Activated CD8-positive, alpha-beta memory T cell treated with anti-CD3 and anti-CD28 coated beads, Interleukin-2, amount 50 U/mL, for 4 hours (primary cell): ENCODE measurements at regions not wholly inside any gene's neighbourhood (a gene's known extent, or its start where the extent isn't known, plus 50 kb on each side); places are given as distances from the start of the nearest gene placed in this dataset.

ENCODE experiments used
- DNase-seq: peaks from one replicate; pipeline ENCODE4 v3.0.0-alpha.2; 2020

DNA sequence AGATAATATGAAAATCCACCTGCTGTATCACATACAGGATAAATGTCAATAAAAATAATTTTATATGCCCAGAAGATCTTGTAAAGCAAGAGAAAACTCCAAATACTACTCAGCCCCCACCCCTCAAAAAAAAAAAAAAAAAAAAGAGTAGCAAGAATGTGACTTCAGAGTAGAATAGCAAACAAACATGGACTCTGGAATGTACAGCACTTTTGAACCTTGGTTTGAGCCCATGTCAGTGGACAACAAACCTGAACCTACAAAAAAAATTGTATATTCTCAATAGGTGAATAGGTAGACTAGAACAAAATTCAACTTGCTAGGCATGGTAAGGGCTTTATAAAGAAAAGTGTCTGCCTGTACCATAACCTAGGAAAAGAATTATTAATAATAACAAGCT is 428.0 kb downstream of the SLITRK6 start:
- no peak for DNase-seq

DNA sequence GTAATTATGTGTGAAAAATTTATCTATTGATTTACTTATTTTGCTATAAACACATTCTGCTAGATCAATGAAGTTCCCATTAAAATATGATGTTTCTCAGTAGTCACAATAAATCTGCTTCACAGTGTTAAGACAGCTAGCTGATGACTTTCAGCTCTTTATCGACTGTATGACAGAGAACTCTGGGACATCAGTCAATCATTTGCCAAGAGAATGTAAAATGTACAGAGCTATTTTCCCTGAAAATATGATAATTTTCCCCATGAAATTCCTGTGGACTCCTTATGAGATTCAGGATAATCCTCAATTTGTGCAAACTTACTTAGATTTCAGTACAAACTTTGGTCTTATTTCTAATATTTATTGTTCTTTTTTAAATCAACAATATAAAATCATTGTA is 430.5 kb downstream of the SLITRK6 start:
- no peak for DNase-seq

DNA sequence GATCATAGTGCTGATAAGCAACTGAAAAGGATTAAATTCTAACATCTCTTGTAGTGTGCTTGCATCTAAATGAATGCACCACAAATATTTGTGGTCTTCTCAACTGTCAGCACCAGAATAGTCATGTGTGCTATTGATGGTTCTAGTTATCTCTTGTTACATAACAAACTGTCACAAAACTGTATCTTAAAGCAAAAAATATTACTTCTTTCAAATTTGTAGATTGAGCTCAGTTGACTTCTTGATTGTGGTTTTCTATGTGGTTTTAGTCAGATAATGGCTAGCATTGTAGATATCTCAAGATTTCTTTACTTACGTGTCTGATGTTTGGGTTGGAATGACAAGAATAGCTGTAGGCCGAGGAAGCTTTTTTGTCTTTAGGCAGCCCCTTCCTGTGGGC is 431.3 kb downstream of the SLITRK6 start:
- DNase-seq, result no peak

DNA sequence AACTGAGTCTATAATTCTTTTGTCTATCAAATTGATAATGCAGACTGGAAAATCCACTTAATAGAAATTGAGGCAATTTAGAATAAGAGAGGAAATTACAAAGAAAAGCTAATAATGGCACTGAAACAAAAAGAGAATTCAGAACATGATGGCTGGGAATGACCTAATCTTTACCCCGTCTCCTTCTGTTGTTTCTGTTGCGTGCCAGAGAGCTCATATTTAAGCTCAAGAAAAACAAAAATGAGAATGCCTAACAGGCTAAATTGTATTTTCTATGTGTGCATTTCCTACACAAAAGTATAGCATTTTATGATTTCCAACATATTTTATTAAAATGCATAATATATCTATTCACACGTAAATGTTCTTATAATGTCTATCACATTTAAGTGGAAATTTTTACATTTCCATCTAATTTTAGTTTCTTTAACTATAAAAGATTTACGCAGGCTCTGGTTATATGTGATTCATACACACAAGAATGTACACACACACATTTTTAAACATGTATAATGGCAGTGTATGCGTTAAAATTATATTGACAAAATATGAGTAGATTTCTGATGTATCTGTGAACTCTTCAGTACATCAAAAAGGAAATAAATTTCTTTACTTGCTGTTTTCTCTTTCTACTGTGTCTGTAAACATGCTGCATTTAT is 432.3 kb downstream of the SLITRK6 start:
- DNase-seq, result no peak

DNA sequence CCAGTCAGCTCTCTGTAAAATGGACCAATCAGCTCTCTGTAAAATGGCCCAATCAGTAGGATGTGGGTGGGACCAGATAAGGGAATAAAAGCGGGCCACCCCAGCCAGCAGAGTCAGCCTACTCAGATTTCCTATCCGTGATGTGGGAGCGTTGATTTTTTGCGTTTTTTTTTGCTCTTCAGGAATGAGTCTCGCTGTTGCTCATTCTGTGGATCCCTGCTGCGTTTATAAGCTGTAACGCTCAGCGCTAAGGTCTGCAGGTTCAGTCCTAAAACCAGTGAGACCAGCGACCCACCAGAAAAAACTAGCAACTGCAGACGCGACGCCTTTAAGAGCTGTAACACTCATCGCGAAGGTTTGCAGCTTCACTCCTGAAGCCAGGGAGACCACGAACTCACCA is 435.7 kb downstream of the SLITRK6 start:
- DNase-seq, result no peak

DNA sequence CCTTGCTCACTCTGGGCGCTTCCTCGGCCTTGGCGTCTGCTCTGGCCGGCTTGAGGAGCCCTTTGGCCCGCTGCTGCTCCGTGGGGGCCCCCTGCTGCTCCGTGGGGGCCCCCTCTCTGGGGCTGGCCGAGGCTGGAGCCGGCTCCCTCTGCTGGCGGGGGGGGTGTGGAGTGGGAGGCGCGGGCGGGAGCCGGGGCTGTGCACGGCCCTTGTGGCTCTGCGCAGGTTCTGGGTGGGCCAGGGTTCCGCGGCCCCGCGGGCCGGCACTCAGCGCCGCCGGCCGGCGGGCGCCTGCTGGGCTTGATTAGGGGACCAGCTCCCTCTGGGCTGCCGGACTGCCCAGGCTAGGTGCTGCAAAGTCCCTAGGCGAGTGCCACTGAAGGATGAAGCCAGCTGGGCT is 436.2 kb downstream of the SLITRK6 start:
- no peak for DNase-seq

DNA sequence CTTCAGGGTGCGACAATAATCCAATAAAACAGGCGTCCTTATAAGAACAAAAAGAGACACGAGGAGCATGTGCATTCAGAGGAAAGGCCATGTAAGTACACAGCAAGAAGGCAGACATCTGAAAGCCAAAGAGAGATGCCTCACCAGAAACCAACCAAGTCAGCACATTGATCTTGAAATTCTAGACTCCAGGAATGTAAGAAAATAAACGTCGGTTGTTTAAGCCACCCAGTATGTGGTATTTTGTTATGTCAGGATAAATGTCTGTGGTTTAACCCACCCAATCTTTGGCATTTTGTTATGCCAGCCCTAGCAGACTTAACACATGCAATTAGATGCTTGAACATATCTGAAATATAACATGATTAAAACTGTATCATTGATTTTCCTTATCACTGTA is 452.0 kb downstream of the SLITRK6 start:
- no peak for DNase-seq

DNA sequence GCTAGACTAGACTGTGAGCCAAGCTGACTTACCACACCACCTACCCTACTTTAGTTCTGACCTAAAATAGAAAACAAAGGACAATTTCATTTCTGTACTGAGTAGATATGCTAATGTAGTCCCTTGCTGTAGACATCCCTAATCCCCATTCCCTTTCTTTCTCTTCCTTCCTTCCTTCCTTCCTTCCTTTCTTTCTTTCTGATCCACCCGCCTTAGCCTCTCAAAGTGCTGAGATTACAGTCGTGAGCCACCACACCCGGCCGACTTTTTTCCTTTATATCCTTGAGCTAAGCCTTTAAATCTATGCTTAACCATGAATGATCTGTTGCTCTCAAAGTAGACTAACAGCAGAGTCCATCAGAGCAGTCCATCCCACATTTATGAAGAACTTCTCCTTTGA is 465.0 kb downstream of the SLITRK6 start:
- no peak for DNase-seq

DNA sequence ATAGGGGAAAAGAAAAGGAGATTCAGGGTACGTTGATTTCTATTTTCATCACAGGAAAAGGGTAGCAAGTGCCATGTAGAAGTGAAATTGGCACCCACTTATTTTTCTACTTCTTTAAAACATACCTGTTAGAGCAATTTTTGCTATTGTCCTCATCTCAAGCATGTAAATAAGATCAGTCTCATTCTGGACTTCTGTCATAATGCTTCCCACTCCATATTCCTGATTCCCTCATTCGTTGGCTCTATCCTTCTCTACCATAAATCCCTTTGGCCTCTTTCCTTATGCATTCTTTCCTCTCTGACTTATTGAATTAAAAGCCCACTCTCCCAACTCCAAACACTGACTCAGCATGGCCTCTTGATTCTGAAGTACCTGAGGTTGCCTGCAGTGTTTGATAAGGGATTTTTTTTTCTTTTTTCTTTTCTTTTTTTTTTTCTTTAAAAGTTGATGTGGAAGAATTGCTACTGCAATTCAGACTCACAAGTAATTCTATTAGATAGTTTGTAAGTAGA is 465.7 kb downstream of the SLITRK6 start:
- DNase-seq, result no peak

DNA sequence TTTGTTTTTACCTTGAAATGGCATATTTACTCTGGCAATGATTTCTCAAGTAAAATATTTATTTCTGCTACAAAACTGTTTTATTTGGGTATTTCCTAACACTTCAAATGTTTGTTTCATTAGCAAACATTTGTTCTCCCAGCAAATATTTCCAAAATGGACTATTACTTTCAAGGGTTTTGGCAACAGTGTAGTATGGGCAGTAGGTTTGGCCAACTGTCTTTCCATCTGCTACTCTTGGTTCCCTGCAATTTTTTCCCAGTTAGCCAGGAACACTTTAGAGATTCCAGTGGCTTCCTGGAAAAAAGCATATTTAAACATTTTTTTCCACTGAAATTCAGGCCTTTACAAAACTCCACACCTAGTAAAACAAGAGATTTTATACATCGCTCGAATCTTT is 466.6 kb downstream of the SLITRK6 start:
- no peak for DNase-seq

DNA sequence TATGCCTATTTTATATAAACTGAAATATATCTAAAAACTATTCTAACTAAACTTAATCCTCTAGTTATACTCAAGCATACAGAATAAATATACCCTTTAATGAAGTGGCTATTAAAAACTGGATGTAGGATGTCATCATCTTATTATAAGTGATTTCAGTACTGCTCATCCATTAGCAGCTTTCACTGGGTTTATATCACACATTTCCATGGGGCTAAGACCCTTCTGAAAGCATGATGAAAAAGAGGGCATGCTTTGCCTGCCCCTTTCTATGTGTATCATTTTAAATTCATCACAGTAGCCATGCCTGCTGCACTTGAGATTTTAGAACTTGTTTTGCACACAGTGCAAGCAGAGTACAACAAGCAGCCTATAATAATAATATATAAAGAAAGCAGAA is 477.5 kb downstream of the SLITRK6 start:
- DNase-seq, result no peak

DNA sequence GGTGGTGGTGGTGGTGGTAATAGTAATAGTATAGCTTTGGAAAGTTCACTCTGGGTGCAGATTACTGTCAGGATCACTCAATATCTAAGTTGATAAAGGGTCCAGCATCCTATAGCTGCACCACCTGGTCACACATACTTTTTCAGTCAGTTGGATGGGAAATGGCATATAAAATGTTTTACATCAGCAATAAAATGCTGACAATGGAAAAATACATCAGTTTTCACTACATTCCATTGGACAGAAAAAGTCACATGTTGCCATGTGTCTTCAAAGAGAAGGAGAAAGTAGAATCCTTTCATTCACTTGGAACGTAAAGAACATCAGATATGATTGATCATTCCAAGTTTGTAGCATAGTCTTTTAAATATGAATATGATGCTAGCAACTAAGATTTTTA is 481.4 kb downstream of the SLITRK6 start:
- DNase-seq, result no peak

DNA sequence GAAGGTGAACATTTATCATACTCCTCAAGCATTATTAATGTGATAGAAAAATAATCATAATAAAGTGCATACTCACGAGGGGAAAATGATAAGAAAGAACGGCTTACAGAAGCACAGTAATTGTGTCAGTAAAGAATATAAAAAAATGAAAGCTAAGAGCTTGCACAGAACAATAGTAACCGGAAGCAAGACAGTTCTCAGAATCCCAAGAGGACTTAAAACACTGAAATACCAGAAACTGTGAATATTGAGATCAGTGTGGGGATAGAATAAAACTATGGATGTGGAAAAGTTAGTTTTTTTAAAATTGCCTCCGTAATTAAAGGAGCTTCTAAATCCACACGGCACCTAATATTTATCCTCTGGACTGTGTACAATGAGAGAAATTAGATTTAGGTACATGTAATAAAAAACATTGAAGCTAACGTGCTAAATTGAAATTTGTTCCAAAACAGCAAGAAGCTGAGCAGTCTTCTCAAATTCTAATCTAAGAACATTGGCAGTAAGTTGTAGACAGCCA is 482.7 kb downstream of the SLITRK6 start:
- DNase-seq, result no peak

DNA sequence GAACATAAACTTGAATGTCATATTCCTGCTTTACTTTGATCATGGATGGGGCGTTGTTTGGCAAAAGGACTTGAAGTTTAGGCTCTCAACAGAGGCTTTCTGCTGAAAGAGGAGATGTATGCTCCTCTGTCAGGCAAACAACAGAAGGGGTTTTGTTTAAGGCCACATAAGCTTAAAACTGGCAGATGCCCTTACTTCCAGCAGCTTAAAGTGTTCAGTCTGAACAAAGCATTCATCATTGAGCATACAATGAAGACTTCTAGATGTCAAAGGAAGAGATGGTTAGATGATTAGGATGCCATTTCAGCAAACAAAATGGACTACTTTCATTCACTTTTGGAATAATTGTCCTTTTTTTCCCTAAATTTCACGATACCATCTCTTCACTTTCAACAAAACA is 484.5 kb downstream of the SLITRK6 start:
- no peak for DNase-seq

DNA sequence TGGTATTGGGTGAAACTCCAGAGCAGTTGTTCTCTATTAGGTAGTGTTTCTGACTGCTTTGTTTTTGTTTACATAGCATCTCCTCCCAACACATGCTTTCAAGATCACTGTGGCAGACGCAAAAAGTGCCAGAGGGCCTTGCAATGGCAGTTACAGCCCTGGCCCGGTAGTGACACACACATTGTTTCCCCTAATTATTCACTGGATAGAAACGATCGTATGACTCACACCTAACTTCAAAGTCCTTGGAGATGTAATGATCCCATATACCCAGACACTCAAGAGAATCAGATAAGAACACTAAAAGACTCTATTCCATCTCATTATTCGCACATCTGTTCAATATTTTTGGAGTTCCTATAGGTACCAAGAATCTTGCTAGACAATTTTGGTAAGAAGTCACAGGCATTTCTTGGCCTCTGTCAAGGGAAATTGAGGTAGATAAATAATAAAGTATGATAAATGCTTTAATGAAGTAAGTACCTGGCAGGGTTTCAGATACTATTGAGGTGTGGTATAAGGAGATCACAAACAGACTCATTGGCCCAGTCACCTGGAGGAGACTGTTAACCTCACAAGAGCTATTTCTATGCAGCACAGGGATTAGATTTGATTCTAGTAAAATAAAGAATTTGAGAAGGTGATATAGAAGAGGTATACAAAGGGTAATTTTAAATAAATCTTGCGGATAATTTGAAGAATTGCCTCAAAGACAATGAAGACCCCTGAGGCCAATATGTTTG is 485.3 kb downstream of the SLITRK6 start:
- DNase-seq, result no peak

DNA sequence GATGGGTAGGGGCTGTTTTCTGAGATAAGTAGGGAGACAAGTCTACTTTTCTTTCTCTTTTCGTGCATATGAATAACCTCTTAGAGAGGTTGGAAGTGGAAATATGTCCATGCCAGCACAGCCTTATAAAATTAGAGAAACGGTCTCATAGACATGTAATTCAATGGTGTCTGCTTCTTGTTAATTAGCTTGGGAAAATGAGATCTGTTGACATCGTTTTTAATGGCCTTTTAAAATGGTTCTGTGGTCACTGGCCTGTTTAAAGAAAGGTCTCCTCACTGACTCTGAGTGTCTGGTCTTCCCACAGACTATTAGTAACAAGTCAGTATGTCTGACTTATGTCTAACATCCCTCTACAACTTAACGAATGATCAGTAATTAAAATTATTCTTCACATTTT is 487.1 kb downstream of the SLITRK6 start:
- DNase-seq, result no peak

DNA sequence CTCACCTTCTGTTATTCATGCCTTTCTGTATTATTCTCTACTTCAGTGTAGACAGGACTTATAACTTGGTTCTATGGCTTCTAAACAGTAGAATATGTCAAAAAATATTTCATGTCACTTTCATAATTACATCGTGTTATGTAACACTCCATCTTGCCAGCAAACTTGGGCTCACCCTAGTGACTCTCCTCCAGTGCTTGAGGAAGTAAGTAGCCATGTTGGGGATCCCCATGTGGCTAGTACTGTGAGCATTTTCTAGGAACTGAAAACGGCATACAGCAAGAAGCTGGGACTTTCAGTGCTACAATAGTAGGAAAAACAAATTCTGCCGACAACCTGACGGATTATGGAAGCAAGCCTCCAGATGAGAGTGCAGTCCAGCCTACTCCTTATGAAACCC is 495.6 kb downstream of the SLITRK6 start:
- no peak for DNase-seq

DNA sequence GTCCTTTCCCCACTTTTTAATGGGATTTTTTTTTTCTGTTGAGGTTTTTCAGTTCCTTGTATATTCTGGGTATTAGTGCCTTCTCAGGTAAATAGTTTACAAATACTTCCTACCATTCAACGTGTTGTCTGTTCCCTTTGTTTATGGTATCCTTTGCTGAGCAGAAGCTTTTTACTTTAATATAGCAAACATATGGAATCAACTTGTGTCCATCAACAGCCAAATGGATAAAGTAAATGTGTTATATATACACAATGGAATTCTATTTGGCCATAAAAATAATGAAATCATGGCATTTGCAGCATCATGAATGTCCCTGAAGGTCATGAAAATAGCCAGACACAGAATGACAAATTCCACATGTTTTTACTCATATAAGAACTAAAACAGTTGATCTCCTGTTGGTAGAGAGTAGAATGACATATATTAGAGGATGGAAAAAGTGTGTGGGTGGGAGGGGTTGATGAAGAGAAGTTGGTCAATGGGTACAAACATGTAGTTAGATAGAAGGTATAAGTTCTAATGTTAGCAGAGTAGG is 500.8 kb downstream of the SLITRK6 start:
- no peak for DNase-seq

DNA sequence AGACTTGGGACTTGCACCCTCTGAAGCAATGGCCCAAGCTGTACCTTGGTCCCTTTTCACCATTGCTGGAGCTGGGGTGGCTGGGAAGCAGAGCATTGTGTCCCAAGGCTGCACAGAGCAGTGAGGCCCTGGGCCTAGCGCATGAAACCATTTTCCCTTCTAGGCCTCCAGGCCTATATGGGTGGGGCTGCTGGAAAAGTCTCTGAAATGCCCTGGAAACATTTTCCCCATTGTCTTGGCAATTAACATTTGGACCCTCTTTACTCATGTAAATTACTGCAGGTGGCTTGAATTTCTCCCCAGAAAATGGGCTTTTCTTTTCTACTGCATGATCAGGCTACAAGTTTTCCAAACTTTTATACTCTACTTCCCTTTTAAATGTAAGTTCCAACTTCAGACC is 510.5 kb downstream of the SLITRK6 start:
- no peak for DNase-seq

DNA sequence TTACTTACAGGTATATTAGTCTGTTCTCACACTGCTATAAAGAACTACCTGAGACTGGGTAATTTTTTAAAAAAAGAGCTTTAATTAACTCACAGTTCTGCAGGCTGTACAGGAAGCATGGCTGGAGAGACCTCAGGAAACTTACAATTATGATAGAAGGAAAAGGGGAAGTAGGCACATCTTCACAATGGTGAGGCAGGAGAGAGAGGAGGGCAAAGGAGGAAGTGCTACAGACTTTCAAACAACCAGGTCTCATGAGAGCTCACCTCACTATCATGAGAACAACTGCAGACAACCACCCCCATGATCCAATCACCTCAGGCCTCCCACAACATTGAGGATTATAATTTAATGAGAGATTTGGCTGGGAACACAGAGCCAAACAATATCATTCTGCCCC is 511.7 kb downstream of the SLITRK6 start:
- no peak for DNase-seq

DNA sequence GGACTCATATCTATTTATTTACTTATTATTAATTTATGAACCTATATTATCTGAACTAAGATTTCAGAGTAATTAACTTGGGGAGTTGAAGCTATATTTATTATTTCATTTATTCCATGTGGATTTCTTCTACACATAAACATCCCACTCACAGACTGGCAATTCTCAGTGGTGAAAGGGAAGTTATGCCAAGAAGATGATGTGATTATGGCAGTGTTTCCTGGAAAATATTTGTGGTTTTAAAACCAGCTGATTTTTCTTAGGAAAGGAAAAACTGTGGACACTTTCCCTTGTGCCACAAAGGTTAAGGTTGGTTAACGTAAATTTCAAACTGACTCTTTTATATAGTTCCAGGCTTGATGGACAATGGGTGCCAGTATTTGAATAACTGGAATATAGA is 513.1 kb downstream of the SLITRK6 start:
- DNase-seq, result no peak

DNA sequence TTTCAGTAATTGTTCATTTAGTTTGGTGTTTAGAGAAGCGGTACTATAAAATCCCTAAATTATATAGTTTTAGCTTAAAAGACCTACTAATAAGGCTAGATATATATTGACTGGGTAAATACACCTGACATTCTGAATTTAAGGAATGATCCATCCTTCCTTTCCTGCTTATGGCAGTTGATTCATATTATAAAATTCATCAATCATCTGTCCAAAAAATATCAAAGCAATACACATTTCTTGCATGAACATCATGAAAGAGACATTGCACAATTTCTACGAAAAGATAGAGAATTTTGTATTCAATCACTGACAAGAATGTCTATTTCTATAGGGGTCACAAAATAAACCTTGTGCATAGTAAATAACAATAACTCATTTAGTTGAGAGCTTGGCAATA is 514.9 kb downstream of the SLITRK6 start:
- no peak for DNase-seq

DNA sequence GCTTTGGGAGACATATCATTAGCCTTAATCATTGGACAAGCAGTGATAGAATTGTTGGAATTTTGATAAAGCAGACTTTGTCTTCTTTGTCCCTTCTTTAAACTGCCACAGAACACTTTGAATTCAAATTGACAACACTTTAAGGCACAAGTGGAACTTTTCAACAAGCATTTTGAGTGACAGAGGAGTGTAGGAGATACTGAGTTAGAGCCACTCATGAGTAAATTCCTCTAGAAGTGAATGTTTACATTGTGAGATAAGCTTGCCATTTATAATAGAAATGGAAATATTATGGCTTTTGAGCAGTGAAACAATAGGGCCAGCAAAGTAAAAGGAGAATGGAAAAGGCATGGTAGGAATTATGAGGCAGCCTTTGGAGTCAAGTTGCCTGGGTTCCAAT is 515.8 kb downstream of the SLITRK6 start:
- DNase-seq, result no peak

DNA sequence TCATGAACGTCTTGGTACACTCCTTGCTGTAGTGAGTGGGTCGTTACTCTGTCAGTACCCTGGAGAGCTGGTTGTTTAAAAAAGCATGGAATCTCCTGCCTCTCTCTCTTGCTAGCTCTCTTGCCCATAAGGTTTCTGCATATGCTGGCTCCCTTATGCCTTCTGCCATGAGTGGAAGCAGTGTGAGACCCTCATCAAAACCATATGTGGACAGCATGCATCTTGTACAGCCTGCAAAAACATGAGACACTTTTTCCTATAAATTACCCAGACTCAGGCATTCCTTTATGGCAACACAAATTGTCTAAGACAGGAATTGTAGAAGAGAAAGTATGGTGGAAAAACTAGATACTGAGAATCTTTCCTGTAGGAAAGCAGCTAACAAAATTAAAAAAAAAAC is 516.3 kb downstream of the SLITRK6 start:
- DNase-seq, result no peak
